Nephron (organoid): ENCODE measurements at regions not wholly inside any gene's neighbourhood (a gene's known extent, or its start where the extent isn't known, plus 50 kb on each side); places are given as distances from the start of the nearest gene placed in this dataset.

ENCODE experiments used
- H3K27ac Mint-ChIP-seq, 3 experiments: 2 replicates each; pipeline ENCODE4 v1.8.0; 2020; ENCODE audit warnings: mixed read lengths in 3 of 3, mild to moderate bottlenecking in 2 of 3, moderate library complexity in 1 of 3
- H3K27me3 Mint-ChIP-seq: 2 replicates; pipeline ENCODE4 v1.8.0; 2021; ENCODE audit warnings: low read depth, mild to moderate bottlenecking, moderate library complexity, mixed read lengths
- H3K36me3 Mint-ChIP-seq: 2 replicates; pipeline ENCODE4 v1.8.0; 2020; ENCODE audit warnings: low read depth, mixed read lengths
- H3K4me1 Mint-ChIP-seq: 2 replicates; pipeline ENCODE4 v1.8.0; 2020; ENCODE audit warnings: mixed read lengths
- H3K4me3 Mint-ChIP-seq, 3 experiments: 2 replicates each; pipeline ENCODE4 v1.8.0; 2020; ENCODE audit warnings: mild to moderate bottlenecking in 3 of 3, mixed read lengths in 3 of 3, moderate library complexity in 2 of 3
- H3K9me3 Mint-ChIP-seq: 2 replicates; pipeline ENCODE4 v1.8.0; 2020; ENCODE audit warnings: mixed read lengths
- TF ChIP-seq, protein P1 (sequence below), 3 experiments: fragments of 200-600 bp; sonication (generic); IDR thresholded peaks; one replicate each; pipeline ENCODE4 v1.5.0; 2021; ENCODE audit warnings: antibody characterized with exemption in 3 of 3; ENCODE audit not compliant: unreplicated experiment in 3 of 3

DNA sequence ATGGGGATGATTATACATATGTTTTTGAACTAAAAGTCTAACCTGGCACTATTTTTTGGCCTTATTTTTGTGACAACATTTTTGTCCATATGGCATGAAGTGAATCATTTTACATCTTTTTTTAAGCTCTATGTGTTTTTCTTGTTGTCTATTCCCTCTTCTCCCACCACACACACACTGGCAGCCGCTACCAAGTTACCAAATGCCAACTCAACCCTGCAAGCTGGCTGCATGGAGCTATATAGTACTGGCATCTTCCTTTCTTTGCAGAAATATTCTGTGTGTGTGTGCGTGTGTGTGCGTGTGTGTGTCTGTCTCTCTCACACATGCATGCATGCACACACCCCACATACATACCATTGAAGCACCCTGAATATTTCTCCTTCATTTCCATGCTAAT lies 278.9 kb upstream of the SOX5 start:
- Mint-ChIP-seq H3K9me3 (no peaks in the 10 kb centered on the region), H3K27ac (no peak overlapping the region), H3K36me3 (no peaks in the 10 kb centered on the region), H3K4me1 (peaks cover 12% of the 10 kb centered on the region), H3K27me3 (peaks cover 9% of the 10 kb centered on the region), H3K4me3 (no peak overlapping the region)
- TF ChIP-seq, protein P1, sequence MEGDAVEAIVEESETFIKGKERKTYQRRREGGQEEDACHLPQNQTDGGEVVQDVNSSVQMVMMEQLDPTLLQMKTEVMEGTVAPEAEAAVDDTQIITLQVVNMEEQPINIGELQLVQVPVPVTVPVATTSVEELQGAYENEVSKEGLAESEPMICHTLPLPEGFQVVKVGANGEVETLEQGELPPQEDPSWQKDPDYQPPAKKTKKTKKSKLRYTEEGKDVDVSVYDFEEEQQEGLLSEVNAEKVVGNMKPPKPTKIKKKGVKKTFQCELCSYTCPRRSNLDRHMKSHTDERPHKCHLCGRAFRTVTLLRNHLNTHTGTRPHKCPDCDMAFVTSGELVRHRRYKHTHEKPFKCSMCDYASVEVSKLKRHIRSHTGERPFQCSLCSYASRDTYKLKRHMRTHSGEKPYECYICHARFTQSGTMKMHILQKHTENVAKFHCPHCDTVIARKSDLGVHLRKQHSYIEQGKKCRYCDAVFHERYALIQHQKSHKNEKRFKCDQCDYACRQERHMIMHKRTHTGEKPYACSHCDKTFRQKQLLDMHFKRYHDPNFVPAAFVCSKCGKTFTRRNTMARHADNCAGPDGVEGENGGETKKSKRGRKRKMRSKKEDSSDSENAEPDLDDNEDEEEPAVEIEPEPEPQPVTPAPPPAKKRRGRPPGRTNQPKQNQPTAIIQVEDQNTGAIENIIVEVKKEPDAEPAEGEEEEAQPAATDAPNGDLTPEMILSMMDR (IDR thresholded peaks at IDR 0.05; ENCODE audit: unreplicated experiment in 3 of 3): no peak

DNA sequence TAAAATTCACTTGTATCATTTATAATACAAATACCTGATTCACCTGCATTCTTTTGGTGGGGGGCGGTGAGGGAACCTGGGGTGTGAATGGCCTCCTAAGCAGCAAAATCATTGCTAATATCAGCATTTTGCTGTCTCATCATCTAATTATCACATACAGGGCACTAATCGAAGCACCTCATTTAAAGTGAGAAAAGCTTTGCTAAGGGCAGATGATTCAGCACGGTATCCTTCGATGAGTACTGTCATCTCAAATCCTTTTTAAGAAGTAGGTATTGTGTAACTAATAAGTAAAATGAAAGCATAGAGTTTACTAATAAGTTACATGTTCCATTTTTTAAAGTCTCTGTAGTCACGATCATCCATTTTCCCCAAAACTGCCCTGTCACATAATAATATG lies 278.1 kb upstream of the SOX5 start:
- Mint-ChIP-seq H3K27me3 (peaks cover 9% of the 10 kb centered on the region), H3K4me3 (no peak overlapping the region), H3K27ac (no peak overlapping the region), H3K4me1 (peaks cover 12% of the 10 kb centered on the region), H3K36me3 (no peaks in the 10 kb centered on the region), H3K9me3 (no peaks in the 10 kb centered on the region)
- TF ChIP-seq, protein P1 (IDR thresholded peaks at IDR 0.05; ENCODE audit: unreplicated experiment in 3 of 3): no peak

GRCh38 chr12:24226745-24227350 lies 277.4 kb upstream of the SOX5 start:
- Mint-ChIP-seq H3K36me3 (no peaks in the 10 kb centered on the region), H3K27me3 (peaks cover 9% of the 10 kb centered on the region), H3K9me3 (no peaks in the 10 kb centered on the region), H3K4me3 (no peak overlapping the region), H3K4me1 (peaks cover 12% of the 10 kb centered on the region), H3K27ac (peak overlapping the region in 2 of 3 experiments; percentile 23 to 42)
- TF ChIP-seq, protein P1 (IDR thresholded peaks at IDR 0.05; ENCODE audit: unreplicated experiment in 3 of 3): no peak

GRCh38 chr12:24224401-24224800 lies 274.9 kb upstream of the SOX5 start:
- TF ChIP-seq, protein P1 (IDR thresholded peaks at IDR 0.05; ENCODE audit: unreplicated experiment in 3 of 3): no peak
- H3K4me1 Mint-ChIP-seq: peaks cover 4% of the 10 kb centered on the region
- H3K4me3 Mint-ChIP-seq: no peak overlapping the region

DNA sequence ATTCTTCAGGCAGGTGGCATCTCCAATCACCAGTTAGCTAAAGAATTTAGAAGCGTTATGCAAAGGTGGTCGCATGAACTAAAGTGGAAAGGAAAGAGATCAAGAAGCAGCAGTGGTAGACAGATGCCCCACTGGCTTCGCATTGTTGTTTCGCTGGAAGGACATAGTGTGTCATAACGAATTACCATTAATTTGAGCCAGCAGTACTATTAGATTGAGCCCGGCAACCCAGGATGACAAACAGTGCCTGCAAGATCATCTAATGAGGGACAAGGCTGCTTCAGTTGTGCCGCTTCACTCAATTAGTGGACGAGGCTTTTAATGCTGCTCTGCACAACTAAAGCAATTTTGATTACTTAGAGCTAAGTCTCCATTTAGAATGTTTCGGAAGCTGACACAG lies 274.5 kb upstream of the SOX5 start:
- H3K27ac Mint-ChIP-seq: no peak overlapping the region
- no peak overlapping the region for H3K4me3 Mint-ChIP-seq
- H3K27me3 Mint-ChIP-seq: peaks cover 5% of the 10 kb centered on the region
- no peaks in the 10 kb centered on the region for H3K4me1 Mint-ChIP-seq
- TF ChIP-seq, protein P1 (IDR thresholded peaks at IDR 0.05; ENCODE audit: unreplicated experiment in 3 of 3): no peak
- no peaks in the 10 kb centered on the region for H3K9me3 Mint-ChIP-seq
- no peaks in the 10 kb centered on the region for H3K36me3 Mint-ChIP-seq

More at GRCh38 chr12:24224401-24224800, 274.9 kb upstream of the SOX5 start:
- Mint-ChIP-seq H3K27me3 (peaks cover 9% of the 10 kb centered on the region), H3K27ac (no peak overlapping the region), H3K9me3 (no peaks in the 10 kb centered on the region), H3K36me3 (no peaks in the 10 kb centered on the region)

DNA sequence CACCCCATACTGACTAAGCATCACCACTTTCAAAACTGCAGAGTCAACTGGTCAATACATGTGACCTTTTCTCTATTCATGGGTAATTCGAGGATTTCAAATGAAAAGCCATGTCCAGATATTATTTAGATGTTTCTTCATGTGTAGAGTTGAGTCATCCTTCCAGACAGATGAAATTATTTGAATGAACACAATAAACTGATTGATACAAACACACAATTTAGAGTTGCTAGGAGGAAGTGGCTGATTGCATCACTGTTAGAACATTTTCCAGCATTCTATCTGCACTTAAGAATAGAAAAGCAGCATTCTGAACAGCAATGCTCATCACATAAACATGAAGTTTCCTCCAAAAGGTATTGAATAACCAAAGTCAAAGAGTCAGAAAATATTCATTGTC lies 273.5 kb upstream of the SOX5 start:
- Mint-ChIP-seq H3K4me1 (no peaks in the 10 kb centered on the region), H3K27me3 (no peaks in the 10 kb centered on the region), H3K9me3 (no peaks in the 10 kb centered on the region), H3K27ac (no peak overlapping the region), H3K4me3 (no peak overlapping the region), H3K36me3 (no peaks in the 10 kb centered on the region)
- TF ChIP-seq, protein P1 (IDR thresholded peaks at IDR 0.05; ENCODE audit: unreplicated experiment in 3 of 3): no peak
